B cell (primary cell): ENCODE measurements at regions not wholly inside any gene's neighbourhood (a gene's known extent, or its start where the extent isn't known, plus 50 kb on each side); places are given as distances from the start of the nearest gene placed in this dataset.

Experiments
- EZH2 ChIP-seq: IDR thresholded peaks from 2 replicates; pipeline ENCODE4 v1.6.1; 2012; ENCODE audit warnings: borderline replicate concordance, low read depth, mild to moderate bottlenecking, moderate library complexity, low read length; ENCODE audit not compliant: insufficient read depth, poor library complexity, severe bottlenecking
- TF ChIP-seq, protein P1 (sequence below): fragments of 200-600 bp; IDR thresholded peaks from one replicate; pipeline ENCODE4 v1.8.0; 2022; ENCODE audit warnings: antibody characterized with exemption, mild to moderate bottlenecking

DNA sequence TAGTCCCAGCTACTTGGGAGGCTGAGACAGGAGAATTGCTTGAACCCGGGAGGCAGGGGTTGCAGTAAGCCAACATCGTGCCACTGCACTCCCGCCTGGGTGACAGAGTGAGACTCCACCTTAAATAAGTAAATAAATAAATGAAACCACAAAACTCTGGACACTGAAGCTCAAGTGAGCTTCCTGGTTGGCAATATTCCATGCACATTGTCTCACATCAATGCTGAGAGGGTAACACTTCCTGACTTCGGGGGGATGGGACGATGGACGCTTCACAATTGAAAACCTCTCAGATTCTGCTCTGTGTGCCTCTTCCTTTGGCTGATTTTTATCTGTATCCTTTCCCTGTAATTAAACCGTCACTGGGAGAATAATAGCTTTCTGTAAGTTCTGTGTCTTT is 70.0 kb upstream of the ZNF644 start:
- TF ChIP-seq, protein P1, sequence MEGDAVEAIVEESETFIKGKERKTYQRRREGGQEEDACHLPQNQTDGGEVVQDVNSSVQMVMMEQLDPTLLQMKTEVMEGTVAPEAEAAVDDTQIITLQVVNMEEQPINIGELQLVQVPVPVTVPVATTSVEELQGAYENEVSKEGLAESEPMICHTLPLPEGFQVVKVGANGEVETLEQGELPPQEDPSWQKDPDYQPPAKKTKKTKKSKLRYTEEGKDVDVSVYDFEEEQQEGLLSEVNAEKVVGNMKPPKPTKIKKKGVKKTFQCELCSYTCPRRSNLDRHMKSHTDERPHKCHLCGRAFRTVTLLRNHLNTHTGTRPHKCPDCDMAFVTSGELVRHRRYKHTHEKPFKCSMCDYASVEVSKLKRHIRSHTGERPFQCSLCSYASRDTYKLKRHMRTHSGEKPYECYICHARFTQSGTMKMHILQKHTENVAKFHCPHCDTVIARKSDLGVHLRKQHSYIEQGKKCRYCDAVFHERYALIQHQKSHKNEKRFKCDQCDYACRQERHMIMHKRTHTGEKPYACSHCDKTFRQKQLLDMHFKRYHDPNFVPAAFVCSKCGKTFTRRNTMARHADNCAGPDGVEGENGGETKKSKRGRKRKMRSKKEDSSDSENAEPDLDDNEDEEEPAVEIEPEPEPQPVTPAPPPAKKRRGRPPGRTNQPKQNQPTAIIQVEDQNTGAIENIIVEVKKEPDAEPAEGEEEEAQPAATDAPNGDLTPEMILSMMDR = no peak
- no peak for TF ChIP-seq EZH2
